ENCODE measurements at regions not wholly inside any gene's neighbourhood (a gene's known extent, or its start where the extent isn't known, plus 50 kb on each side); places are given as distances from the start of the nearest gene placed in this dataset.

- H3K36me3 ChIP-seq (ENCODE audit: insufficient read depth, low read length): no peaks in the 10 kb centered on the region
Observed at GRCh38 chr15:46496491-46497115, 861.8 kb downstream of the SQOR start.

GRCh38 chr15:46502667-46503066, 867.8 kb downstream of the SQOR start:
- no peaks in the 10 kb centered on the region for H3K79me2 ChIP-seq (ENCODE audit: low read length)
- no peak overlapping the region for H3K9ac ChIP-seq (ENCODE audit: low read length)
- no peaks in the 10 kb centered on the region for H3K27me3 ChIP-seq (ENCODE audit: low read length)
- no peaks in the 10 kb centered on the region for H4K20me1 ChIP-seq (ENCODE audit: insufficient read depth, low read depth, low read length)
- no peak overlapping the region for H3K4me2 ChIP-seq (ENCODE audit: low read depth, low read length, poor library complexity, severe bottlenecking)
- H3K4me1 ChIP-seq (ENCODE audit: low read length): no peaks in the 10 kb centered on the region
- H3K9me2 ChIP-seq (replicated peaks; ENCODE audit: insufficient read depth, low read length): no peaks in the 10 kb centered on the region
- DNase-seq: no peak
- H3K4me3 ChIP-seq (ENCODE audit: low read length): no peak overlapping the region
- no peak overlapping the region for H3K27ac ChIP-seq (ENCODE audit: low read length)
- no peaks in the 10 kb centered on the region for H3K36me3 ChIP-seq (ENCODE audit: insufficient read depth, low read length)
- H3K9me3 ChIP-seq (ENCODE audit: low read length): peaks cover 22% of the 10 kb centered on the region
- H2AFZ ChIP-seq (ENCODE audit: low read length): no peak overlapping the region

More at GRCh38 chr15:46496491-46497115, 861.8 kb downstream of the SQOR start:
- no peaks in the 10 kb centered on the region for H3K4me1 ChIP-seq (ENCODE audit: low read length)
- no peak for DNase-seq
- no peak overlapping the region for H2AFZ ChIP-seq (ENCODE audit: low read length)
- H3K9me2 ChIP-seq (replicated peaks; ENCODE audit: insufficient read depth, low read length): no peaks in the 10 kb centered on the region
- no peak overlapping the region for H3K9ac ChIP-seq (ENCODE audit: low read length)
- no peak overlapping the region for H3K27ac ChIP-seq (ENCODE audit: low read length)
- H3K4me2 ChIP-seq (ENCODE audit: low read depth, low read length, poor library complexity, severe bottlenecking): no peak overlapping the region
- no peaks in the 10 kb centered on the region for H3K27me3 ChIP-seq (ENCODE audit: low read length)
- no peak overlapping the region for H3K4me3 ChIP-seq (ENCODE audit: low read length)
- H3K9me3 ChIP-seq (ENCODE audit: low read length): peaks cover 29% of the 10 kb centered on the region
- no peaks in the 10 kb centered on the region for H4K20me1 ChIP-seq (ENCODE audit: insufficient read depth, low read depth, low read length)
- no peaks in the 10 kb centered on the region for H3K79me2 ChIP-seq (ENCODE audit: low read length)

GRCh38 chr15:46518381-46518780, 883.6 kb downstream of the SQOR start:
- Histone ChIP-seq H3K9me3 (ENCODE audit: low read length) (peaks cover 35% of the 10 kb centered on the region), H3K27me3 (ENCODE audit: low read length) (no peaks in the 10 kb centered on the region), H4K20me1 (ENCODE audit: insufficient read depth, low read depth, low read length) (no peaks in the 10 kb centered on the region), H3K9me2 (replicated peaks; ENCODE audit: insufficient read depth, low read length) (no peaks in the 10 kb centered on the region), H3K27ac (ENCODE audit: low read length) (no peak overlapping the region), H3K9ac (ENCODE audit: low read length) (no peak overlapping the region), H3K4me3 (ENCODE audit: low read length) (no peak overlapping the region), H3K4me1 (ENCODE audit: low read length) (no peaks in the 10 kb centered on the region), H3K36me3 (ENCODE audit: insufficient read depth, low read length) (no peaks in the 10 kb centered on the region), H3K4me2 (ENCODE audit: low read depth, low read length, poor library complexity, severe bottlenecking) (no peak overlapping the region), H3K79me2 (ENCODE audit: low read length) (no peaks in the 10 kb centered on the region), H2AFZ (ENCODE audit: low read length) (no peak overlapping the region)
- DNase-seq: no peak

- H3K4me3 ChIP-seq (ENCODE audit: low read length): no peak overlapping the region
- H3K27ac ChIP-seq (ENCODE audit: low read length): no peak overlapping the region
- H3K27me3 ChIP-seq (ENCODE audit: low read length): no peaks in the 10 kb centered on the region
- H3K9me2 ChIP-seq (replicated peaks; ENCODE audit: insufficient read depth, low read length): no peaks in the 10 kb centered on the region
- H2AFZ ChIP-seq (ENCODE audit: low read length): no peak overlapping the region
- no peak overlapping the region for H3K4me2 ChIP-seq (ENCODE audit: low read depth, low read length, poor library complexity, severe bottlenecking)
- no peaks in the 10 kb centered on the region for H3K79me2 ChIP-seq (ENCODE audit: low read length)
- no peaks in the 10 kb centered on the region for H3K4me1 ChIP-seq (ENCODE audit: low read length)
- no peak for DNase-seq
- peaks cover 52% of the 10 kb centered on the region for H3K9me3 ChIP-seq (ENCODE audit: low read length)
- H3K36me3 ChIP-seq (ENCODE audit: insufficient read depth, low read length): no peaks in the 10 kb centered on the region
- H3K9ac ChIP-seq (ENCODE audit: low read length): no peak overlapping the region
- H4K20me1 ChIP-seq (ENCODE audit: insufficient read depth, low read depth, low read length): no peaks in the 10 kb centered on the region
Observed at GRCh38 chr15:46523701-46524100, 888.9 kb downstream of the SQOR start.

- Histone ChIP-seq H4K20me1 (ENCODE audit: insufficient read depth, low read depth, low read length) (no peaks in the 10 kb centered on the region), H3K27ac (ENCODE audit: low read length) (no peak overlapping the region), H3K9me3 (ENCODE audit: low read length) (peaks cover 52% of the 10 kb centered on the region), H3K9me2 (replicated peaks; ENCODE audit: insufficient read depth, low read length) (no peaks in the 10 kb centered on the region), H3K79me2 (ENCODE audit: low read length) (no peaks in the 10 kb centered on the region), H3K9ac (ENCODE audit: low read length) (no peak overlapping the region), H3K4me3 (ENCODE audit: low read length) (no peak overlapping the region), H3K4me2 (ENCODE audit: low read depth, low read length, poor library complexity, severe bottlenecking) (no peak overlapping the region), H2AFZ (ENCODE audit: low read length) (no peak overlapping the region), H3K36me3 (ENCODE audit: insufficient read depth, low read length) (no peaks in the 10 kb centered on the region), H3K27me3 (ENCODE audit: low read length) (no peaks in the 10 kb centered on the region), H3K4me1 (ENCODE audit: low read length) (no peaks in the 10 kb centered on the region)
- no peak for DNase-seq
Observed at GRCh38 chr15:46525984-46526725, 891.3 kb downstream of the SQOR start.

DNA sequence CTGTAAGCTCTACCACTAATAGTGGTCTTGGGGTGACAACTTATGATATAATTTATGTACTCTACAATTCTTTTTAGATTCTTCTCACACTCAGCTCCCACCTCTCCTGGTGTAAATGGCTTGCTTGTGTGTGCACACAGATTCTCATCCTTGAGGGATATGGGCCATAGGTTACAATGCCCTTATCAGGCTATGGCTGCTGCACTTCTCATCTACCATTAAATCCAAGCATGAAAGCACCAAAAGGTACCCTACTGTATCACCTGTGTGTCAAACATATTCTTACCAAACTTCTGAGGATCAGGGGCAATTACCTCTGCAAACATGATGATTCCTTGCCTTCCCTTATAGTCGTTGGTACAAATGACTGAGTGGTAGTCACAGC, 891.9 kb downstream of the SQOR start:
- H3K9me3 ChIP-seq (ENCODE audit: low read length): peaks cover 52% of the 10 kb centered on the region
- no peak overlapping the region for H3K4me3 ChIP-seq (ENCODE audit: low read length)
- no peaks in the 10 kb centered on the region for H3K79me2 ChIP-seq (ENCODE audit: low read length)
- no peak overlapping the region for H2AFZ ChIP-seq (ENCODE audit: low read length)
- no peak for DNase-seq
- no peaks in the 10 kb centered on the region for H3K36me3 ChIP-seq (ENCODE audit: insufficient read depth, low read length)
- H3K9ac ChIP-seq (ENCODE audit: low read length): no peak overlapping the region
- H3K27ac ChIP-seq (ENCODE audit: low read length): no peak overlapping the region
- H3K4me2 ChIP-seq (ENCODE audit: low read depth, low read length, poor library complexity, severe bottlenecking): no peak overlapping the region
- no peaks in the 10 kb centered on the region for H4K20me1 ChIP-seq (ENCODE audit: insufficient read depth, low read depth, low read length)
- no peaks in the 10 kb centered on the region for H3K9me2 ChIP-seq (replicated peaks; ENCODE audit: insufficient read depth, low read length)
- no peaks in the 10 kb centered on the region for H3K4me1 ChIP-seq (ENCODE audit: low read length)
- H3K27me3 ChIP-seq (ENCODE audit: low read length): no peaks in the 10 kb centered on the region

- Histone ChIP-seq H3K4me1 (ENCODE audit: low read length) (no peaks in the 10 kb centered on the region), H3K79me2 (ENCODE audit: low read length) (no peaks in the 10 kb centered on the region), H4K20me1 (ENCODE audit: insufficient read depth, low read depth, low read length) (no peaks in the 10 kb centered on the region), H3K9me2 (replicated peaks; ENCODE audit: insufficient read depth, low read length) (no peaks in the 10 kb centered on the region), H3K27me3 (ENCODE audit: low read length) (no peaks in the 10 kb centered on the region), H3K36me3 (ENCODE audit: insufficient read depth, low read length) (no peaks in the 10 kb centered on the region), H3K9me3 (ENCODE audit: low read length) (peaks cover 28% of the 10 kb centered on the region), H3K27ac (ENCODE audit: low read length) (no peak overlapping the region), H3K4me3 (ENCODE audit: low read length) (no peak overlapping the region), H3K9ac (ENCODE audit: low read length) (no peak overlapping the region), H2AFZ (ENCODE audit: low read length) (no peak overlapping the region), H3K4me2 (ENCODE audit: low read depth, low read length, poor library complexity, severe bottlenecking) (no peak overlapping the region)
- DNase-seq: no peak
Observed at GRCh38 chr15:46543626-46544025, 908.8 kb downstream of the SQOR start.

DNA sequence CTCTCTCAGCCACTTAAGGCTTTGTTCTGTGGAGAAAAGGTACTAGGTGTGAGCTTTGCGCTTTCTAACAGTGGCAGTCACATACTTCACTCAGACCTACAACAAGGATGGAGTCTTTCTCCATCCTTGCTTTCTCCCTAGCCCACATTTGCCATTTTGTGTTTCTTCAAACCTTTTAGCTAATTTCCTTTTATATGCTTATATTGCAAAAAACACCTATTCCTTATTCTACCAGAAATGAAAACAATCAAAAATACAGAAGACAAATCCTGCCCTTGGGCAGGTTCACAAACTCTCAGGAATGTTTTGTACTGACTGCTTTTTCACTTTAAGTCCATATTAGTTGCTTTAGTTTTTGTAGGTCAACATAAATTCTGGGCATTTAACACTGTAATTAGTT, 914.2 kb downstream of the SQOR start:
- H4K20me1 ChIP-seq (ENCODE audit: insufficient read depth, low read depth, low read length): no peaks in the 10 kb centered on the region
- no peak for DNase-seq
- H3K27me3 ChIP-seq (ENCODE audit: low read length): no peaks in the 10 kb centered on the region
- no peaks in the 10 kb centered on the region for H3K36me3 ChIP-seq (ENCODE audit: insufficient read depth, low read length)
- no peak overlapping the region for H3K27ac ChIP-seq (ENCODE audit: low read length)
- H3K4me3 ChIP-seq (ENCODE audit: low read length): no peak overlapping the region
- H3K4me1 ChIP-seq (ENCODE audit: low read length): no peaks in the 10 kb centered on the region
- H3K79me2 ChIP-seq (ENCODE audit: low read length): no peaks in the 10 kb centered on the region
- H3K9me3 ChIP-seq (ENCODE audit: low read length): peaks cover 28% of the 10 kb centered on the region
- no peak overlapping the region for H3K9ac ChIP-seq (ENCODE audit: low read length)
- H3K9me2 ChIP-seq (replicated peaks; ENCODE audit: insufficient read depth, low read length): no peaks in the 10 kb centered on the region
- no peak overlapping the region for H2AFZ ChIP-seq (ENCODE audit: low read length)
- no peak overlapping the region for H3K4me2 ChIP-seq (ENCODE audit: low read depth, low read length, poor library complexity, severe bottlenecking)
